ENCODE measurements at regions not wholly inside any gene's neighbourhood (a gene's known extent, or its start where the extent isn't known, plus 50 kb on each side); places are given as distances from the start of the nearest gene placed in this dataset.

- intact Hi-C loops (cut with micrococcal nuclease; ENCODE audit: unreplicated experiment): no loop called here
- ChIA-PET POLR2A (ENCODE audit: low non-redundant PET) (no interaction called here), CTCF (no interaction called here)
- H3K27ac ChIP-seq (ENCODE audit: low read depth, low read length, poor library complexity, severe bottlenecking): no peak overlapping the region
- TF ChIP-seq CTCF (conservative IDR thresholded peaks at IDR 0.05; ENCODE audit: low read depth, low read length) (no peak), EZH2 (IDR thresholded peaks at IDR 0.05; ENCODE audit: borderline replicate concordance, low read depth, low read length, poor library complexity, severe bottlenecking) (no peak)
- no peak for DNase-seq (ENCODE audit: low spot score)
- no peaks in the 10 kb centered on the region for H3K36me3 ChIP-seq (ENCODE audit: insufficient read depth, low read length, poor library complexity, severe bottlenecking)
- H3K9me3 ChIP-seq (ENCODE audit: low read depth, low read length, poor library complexity, severe bottlenecking): no peaks in the 10 kb centered on the region
- no peak overlapping the region for H3K4me3 ChIP-seq (ENCODE audit: low read depth, low read length, poor library complexity, severe bottlenecking)
- no peaks in the 10 kb centered on the region for H3K4me1 ChIP-seq (ENCODE audit: insufficient read depth, low read length, poor library complexity, severe bottlenecking)
- H3K27me3 ChIP-seq (replicated peaks; ENCODE audit: insufficient read depth, low read depth, low read length, poor library complexity): peaks cover 50% of the 10 kb centered on the region
- BruUV-seq (replicated peaks): no TSS peak
Measured at GRCh38 chr20:56748476-56749377, 119.6 kb downstream of the TFAP2C start.

- peaks cover 53% of the 10 kb centered on the region for H3K27me3 ChIP-seq (replicated peaks; ENCODE audit: insufficient read depth, low read depth, low read length, poor library complexity)
- no peaks in the 10 kb centered on the region for H3K4me1 ChIP-seq (ENCODE audit: insufficient read depth, low read length, poor library complexity, severe bottlenecking)
- CTCF ChIA-PET: no interaction called here
- no peak for TF ChIP-seq EZH2 (IDR thresholded peaks at IDR 0.05; ENCODE audit: borderline replicate concordance, low read depth, low read length, poor library complexity, severe bottlenecking)
- no peak for TF ChIP-seq CTCF (conservative IDR thresholded peaks at IDR 0.05; ENCODE audit: low read depth, low read length)
- intact Hi-C loops (cut with micrococcal nuclease; ENCODE audit: unreplicated experiment): no loop called here
- no peaks in the 10 kb centered on the region for H3K9me3 ChIP-seq (ENCODE audit: low read depth, low read length, poor library complexity, severe bottlenecking)
- no peak overlapping the region for H3K4me3 ChIP-seq (ENCODE audit: low read depth, low read length, poor library complexity, severe bottlenecking)
- BruUV-seq (replicated peaks): no TSS peak
- POLR2A ChIA-PET (ENCODE audit: low non-redundant PET): no interaction called here
- no peak overlapping the region for H3K27ac ChIP-seq (ENCODE audit: low read depth, low read length, poor library complexity, severe bottlenecking)
- DNase-seq (ENCODE audit: low spot score): no peak
- H3K36me3 ChIP-seq (ENCODE audit: insufficient read depth, low read length, poor library complexity, severe bottlenecking): no peaks in the 10 kb centered on the region
Measured at GRCh38 chr20:56750430-56750829, 121.3 kb downstream of the TFAP2C start.

GRCh38 chr20:56752274-56752673 is 123.2 kb downstream of the TFAP2C start:
- intact Hi-C loops (cut with micrococcal nuclease; ENCODE audit: unreplicated experiment): no loop called here
- DNase-seq (ENCODE audit: low spot score): no peak
- Histone ChIP-seq H3K27ac (ENCODE audit: low read depth, low read length, poor library complexity, severe bottlenecking) (no peak overlapping the region), H3K9me3 (ENCODE audit: low read depth, low read length, poor library complexity, severe bottlenecking) (no peaks in the 10 kb centered on the region), H3K27me3 (replicated peaks; ENCODE audit: insufficient read depth, low read depth, low read length, poor library complexity) (peaks cover 53% of the 10 kb centered on the region), H3K4me1 (ENCODE audit: insufficient read depth, low read length, poor library complexity, severe bottlenecking) (no peaks in the 10 kb centered on the region), H3K36me3 (ENCODE audit: insufficient read depth, low read length, poor library complexity, severe bottlenecking) (no peaks in the 10 kb centered on the region), H3K4me3 (ENCODE audit: low read depth, low read length, poor library complexity, severe bottlenecking) (no peak overlapping the region)
- BruUV-seq (replicated peaks): no TSS peak
- ChIA-PET CTCF (no interaction called here), POLR2A (ENCODE audit: low non-redundant PET) (no interaction called here)
- TF ChIP-seq CTCF (conservative IDR thresholded peaks at IDR 0.05; ENCODE audit: low read depth, low read length) (no peak), EZH2 (IDR thresholded peaks at IDR 0.05; ENCODE audit: borderline replicate concordance, low read depth, low read length, poor library complexity, severe bottlenecking) (no peak)
